H1 (cell line): ENCODE measurements at regions not wholly inside any gene's neighbourhood (a gene's known extent, or its start where the extent isn't known, plus 50 kb on each side); places are given as distances from the start of the nearest gene placed in this dataset.

Experiments used
- CTCF ChIA-PET: fragments of 300-600 bp; sonication (Branson Sonifier 250); formaldehyde crosslinking; loops from one replicate; lab custom pipeline; 2021; ENCODE audit not compliant: partially characterized antibody; lab: Charles Lee
- POLR2A ChIA-PET: fragments of 300-600 bp; sonication (Branson Sonifier 250); formaldehyde crosslinking; loops from one replicate; lab custom pipeline; 2021; ENCODE audit warnings: inconsistent platforms; ENCODE audit not compliant: partially characterized antibody; lab: Charles Lee
- DNase-seq, 2 experiments: peaks; one replicate each; pipeline versions ENCODE4 v3.0.0 to v3.0.0-alpha.2; 2010 to 2022; ENCODE audit warnings: low spot score in 2 of 2, low read depth in 1 of 2, mixed read lengths in 1 of 2
- FAIRE-seq: peaks from 2 replicates; lab custom pipeline; 2011; peaks lifted over from hg19 to GRCh38; lab: Jason Lieb, UNC
- H2AFZ ChIP-seq: 2 replicates; pipeline ENCODE4 v1.8.1; 2012; ENCODE audit warnings: low read length, inconsistent platforms
- H2AK5ac ChIP-seq: 2 replicates; pipeline ENCODE4 v1.6.1; 2013; ENCODE audit warnings: low read depth, low read length
- H2BK120ac ChIP-seq: replicated peaks from 2 replicates; pipeline ENCODE3; 2013; ENCODE audit warnings: low read depth, low read length, inconsistent platforms
- H2BK12ac ChIP-seq: 2 replicates; pipeline ENCODE4 v1.6.1; 2013; ENCODE audit warnings: low read depth, low read length
- H2BK15ac ChIP-seq: 2 replicates; pipeline ENCODE4 v1.6.1; 2013; ENCODE audit warnings: low read length
- H2BK20ac ChIP-seq: 2 replicates; pipeline ENCODE4 v1.6.1; 2013; ENCODE audit warnings: low read length
- H2BK5ac ChIP-seq: 2 replicates; pipeline ENCODE4 v1.6.1; 2013; ENCODE audit warnings: low read depth, low read length
- H3K14ac ChIP-seq: 2 replicates; pipeline ENCODE4 v1.6.1; 2013; ENCODE audit warnings: inconsistent platforms; ENCODE audit not compliant: insufficient read length
- H3K18ac ChIP-seq: 2 replicates; pipeline ENCODE4 v1.6.1; 2013; ENCODE audit warnings: low read length; ENCODE audit errors: extremely low read depth
- H3K23ac ChIP-seq: 2 replicates; pipeline ENCODE4 v1.6.1; 2013; ENCODE audit warnings: inconsistent platforms; ENCODE audit not compliant: insufficient read length
- H3K23me2 ChIP-seq: 2 replicates; pipeline ENCODE4 v1.6.1; 2013; ENCODE audit warnings: low read depth, low read length
- H3K27ac ChIP-seq: 2 replicates; pipeline ENCODE4 v1.6.1; 2011; ENCODE audit warnings: low read depth, low read length, inconsistent platforms
- H3K27me3 ChIP-seq, 4 experiments: replicated peaks in 1 of 4; 1 replicate in 1 of 4; 2 replicates in 3 of 4; pipeline versions ENCODE4 v1.6.1 to v1.8.1; 2011 to 2013; ENCODE audit warnings: low read length in 3 of 4, mild to moderate bottlenecking in 3 of 4, inconsistent platforms in 2 of 4, mixed read lengths in 2 of 4, moderate library complexity in 1 of 4; ENCODE audit not compliant: control insufficient read depth in 3 of 4, insufficient read depth in 3 of 4; ENCODE audit errors: extremely low read depth in 1 of 4
- H3K36me3 ChIP-seq, 4 experiments: 2 replicates each; pipeline versions ENCODE4 v1.6.1 to v1.8.1; 2011 to 2013; ENCODE audit warnings: mild to moderate bottlenecking in 4 of 4, low read length in 3 of 4, moderate library complexity in 2 of 4, control low read depth in 1 of 4, inconsistent platforms in 1 of 4; ENCODE audit not compliant: insufficient read depth in 4 of 4, control insufficient read depth in 2 of 4
- H3K4ac ChIP-seq: replicated peaks from 2 replicates; pipeline ENCODE3; 2013; ENCODE audit warnings: low read length, low read depth, mixed read lengths, inconsistent platforms; ENCODE audit not compliant: insufficient read length
- H3K4me1 ChIP-seq, 4 experiments: replicated peaks in 1 of 4; 1 replicate in 1 of 4; 2 replicates in 3 of 4; pipeline versions ENCODE4 v1.6.1 to v1.8.1; 2011 to 2013; ENCODE audit warnings: low read length in 3 of 4, inconsistent platforms in 2 of 4, mixed read lengths in 1 of 4; ENCODE audit not compliant: insufficient read depth in 4 of 4, control insufficient read depth in 3 of 4
- H3K4me2 ChIP-seq, 2 experiments: 2 replicates each; pipeline versions ENCODE4 v1.6.1 to v1.8.1; 2011 to 2013; ENCODE audit warnings: low read depth in 2 of 2, low read length in 2 of 2, control low read depth in 1 of 2, inconsistent platforms in 1 of 2, mild to moderate bottlenecking in 1 of 2; ENCODE audit not compliant: insufficient read depth in 1 of 2
- H3K4me3 ChIP-seq, 4 experiments: fragments of 200-600, 300-600 bp in 1 of 4; sonication (generic), shearing (Covaris generic), sonication (Bioruptor Twin) in 1 of 4; 2 replicates each; pipeline versions ENCODE4 v1.5.1 to v1.8.1; 2011 to 2016; ENCODE audit warnings: low read length in 4 of 4, low read depth in 3 of 4, control low read depth in 2 of 4, inconsistent platforms in 2 of 4, mild to moderate bottlenecking in 2 of 4, mixed read lengths in 1 of 4, moderate library complexity in 1 of 4; ENCODE audit not compliant: insufficient read depth in 2 of 4; ENCODE audit errors: extremely low read depth in 1 of 4
- H3K56ac ChIP-seq: replicated peaks from 2 replicates; pipeline ENCODE3; 2013; ENCODE audit warnings: low read depth, mild to moderate bottlenecking, mixed read lengths, low read length, inconsistent platforms; ENCODE audit not compliant: insufficient read length
- H3K79me1 ChIP-seq: 2 replicates; pipeline ENCODE4 v1.6.1; 2013; ENCODE audit warnings: low read depth, low read length, control low read depth
- H3K79me2 ChIP-seq, 2 experiments: 2 replicates each; pipeline versions ENCODE4 v1.6.1 to v1.8.1; 2012 to 2013; ENCODE audit warnings: low read length in 2 of 2, mild to moderate bottlenecking in 2 of 2, inconsistent platforms in 1 of 2; ENCODE audit not compliant: insufficient read depth in 2 of 2, control insufficient read depth in 1 of 2
- H3K9ac ChIP-seq, 4 experiments: replicated peaks in 1 of 4; 1 replicate in 1 of 4; 2 replicates in 3 of 4; pipeline versions ENCODE4 v1.6.1 to v1.8.1; 2011 to 2013; ENCODE audit warnings: low read depth in 3 of 4, low read length in 3 of 4, control low read depth in 2 of 4, mild to moderate bottlenecking in 2 of 4, moderate library complexity in 2 of 4, inconsistent platforms in 1 of 4; ENCODE audit errors: extremely low read depth in 1 of 4
- H3K9me3 ChIP-seq, 2 experiments: 2 replicates each; pipeline versions ENCODE4 v1.6.1 to v1.8.1; 2012 to 2013; ENCODE audit warnings: mild to moderate bottlenecking in 2 of 2, moderate library complexity in 2 of 2, control low read depth in 1 of 2, inconsistent platforms in 1 of 2, low read depth in 1 of 2, low read length in 1 of 2, mixed read lengths in 1 of 2; ENCODE audit not compliant: insufficient read depth in 2 of 2
- H4K20me1 ChIP-seq, 2 experiments: replicated peaks in 1 of 2; 2 replicates each; pipeline versions ENCODE3 to v1.8.1; 2011 to 2013; ENCODE audit warnings: inconsistent platforms in 2 of 2, low read length in 2 of 2, mild to moderate bottlenecking in 1 of 2; ENCODE audit not compliant: insufficient read depth in 2 of 2, control insufficient read depth in 1 of 2
- H4K5ac ChIP-seq: 2 replicates; pipeline ENCODE4 v1.6.1; 2013; ENCODE audit warnings: low read length, low read depth, mixed read lengths, inconsistent platforms; ENCODE audit not compliant: insufficient read length
- H4K8ac ChIP-seq: 2 replicates; pipeline ENCODE4 v1.8.0; 2013; ENCODE audit warnings: mild to moderate bottlenecking, moderate library complexity, low read length, inconsistent platforms; ENCODE audit not compliant: insufficient read depth; ENCODE audit errors: extremely low read depth
- H4K91ac ChIP-seq: replicated peaks from 2 replicates; pipeline ENCODE3; 2013; ENCODE audit warnings: low read length, mixed read lengths, inconsistent platforms; ENCODE audit not compliant: insufficient read length
- BACH1 ChIP-seq: IDR thresholded peaks from 2 replicates; pipeline ENCODE4 v1.6.1; 2012; ENCODE audit warnings: low read length, improper control_type of control experiment
- CHD1 ChIP-seq: IDR thresholded peaks from 2 replicates; pipeline ENCODE4 v1.6.1; 2012; ENCODE audit warnings: low read depth, low read length, improper control_type of control experiment
- JUN ChIP-seq: IDR thresholded peaks from 2 replicates; pipeline ENCODE4 v1.6.1; 2011; ENCODE audit warnings: low read depth, mild to moderate bottlenecking, improper control_type of control experiment, low read length
- KDM5A ChIP-seq: fragments of 200-600 bp; IDR thresholded peaks from 2 replicates; pipeline ENCODE4 v1.7.1; 2012; ENCODE audit warnings: mild to moderate bottlenecking, low read length, inconsistent platforms, mixed read lengths
- RNF2 ChIP-seq: fragments of 200-900, 300-1000 bp; sonication (generic); IDR thresholded peaks from 2 replicates; pipeline ENCODE4 v1.7.1; 2016; ENCODE audit warnings: borderline replicate concordance, low read depth, mild to moderate bottlenecking, antibody characterized with exemption, low read length; ENCODE audit not compliant: poor library complexity, severe bottlenecking; ENCODE audit errors: missing control alignments
- RXRA ChIP-seq: IDR thresholded peaks from 2 replicates; pipeline ENCODE4 v1.6.1; 2011; ENCODE audit warnings: low read depth, mild to moderate bottlenecking, low read length, moderate library complexity; ENCODE audit not compliant: insufficient read depth
- SIN3A ChIP-seq, 2 experiments: IDR thresholded peaks in 1 of 2; conservative IDR thresholded peaks in 1 of 2; 2 replicates each; pipeline ENCODE4 v1.6.1; 2011 to 2012; ENCODE audit warnings: low read length in 2 of 2, improper control_type of control experiment in 1 of 2, low read depth in 1 of 2, mild to moderate bottlenecking in 1 of 2
- SIX5 ChIP-seq: IDR thresholded peaks from 2 replicates; pipeline ENCODE4 v1.6.1; 2011; ENCODE audit warnings: mild to moderate bottlenecking, low read depth, low read length
- TAF1 ChIP-seq: IDR thresholded peaks from 2 replicates; pipeline ENCODE4 v1.6.1; 2011; ENCODE audit warnings: mild to moderate bottlenecking, low read depth, low read length
- TAF7 ChIP-seq: optimal IDR thresholded peaks from 2 replicates; pipeline ENCODE3; 2011; ENCODE audit warnings: low read depth, mild to moderate bottlenecking, inconsistent platforms, low read length, moderate library complexity, borderline replicate concordance
- WGBS, 2 experiments: shearing (Covaris generic) in 1 of 2; methylation state at CpG; one replicate each; pipeline versions ENCODE4 v1.1.6 to v1.1.7; 2013 to 2015; ENCODE audit warnings: low lambda C conversion rate in 2 of 2, mixed read lengths in 2 of 2, inconsistent platforms in 1 of 2, low coverage in 1 of 2, missing lambda C conversion rate in 1 of 2; ENCODE audit not compliant: insufficient replicate concordance in 2 of 2, insufficient coverage in 1 of 2, insufficient read length in 1 of 2; ENCODE audit errors: extremely low coverage in 1 of 2, missing lambda C conversion rate in 1 of 2; 5-methylcytosine and 5-hydroxymethylcytosine counted together

GRCh38 chr16:64478252-64478906 lies 643.5 kb downstream of the CDH11 start:
- Histone ChIP-seq H2AFZ (peak overlapping the region; percentile 40; the same call in 1 of the 2 replicates), H3K4me3 (no peak overlapping the region), H3K36me3 (no peaks in the 10 kb centered on the region), H2BK15ac (no peak overlapping the region), H3K4me2 (no peak overlapping the region), H3K9ac (no peak overlapping the region), H2BK20ac (no peak overlapping the region), H3K4me1 (no peaks in the 10 kb centered on the region), H4K8ac (no peak overlapping the region), H3K18ac (no peak overlapping the region), H3K23me2 (no peaks in the 10 kb centered on the region), H3K79me1 (no peaks in the 10 kb centered on the region), H2AK5ac (no peak overlapping the region), H3K23ac (no peak overlapping the region), H4K91ac (no peak overlapping the region), H3K27ac (no peak overlapping the region), H4K20me1 (no peaks in the 10 kb centered on the region), H4K5ac (no peak overlapping the region), H3K14ac (no peak overlapping the region), H3K79me2 (no peaks in the 10 kb centered on the region), H3K56ac (no peak overlapping the region), H2BK12ac (no peak overlapping the region), H3K27me3 (no peaks in the 10 kb centered on the region), H2BK120ac (no peak overlapping the region), H2BK5ac (no peak overlapping the region), H3K4ac (no peak overlapping the region), H3K9me3 (no peaks in the 10 kb centered on the region)
- 84% methylated on average over 5 of the region's 5 CpGs; no CpG with 5 or more reads in 1 of the 2 experiments for whole genome bisulfite sequencing, 2 experiments
- DNase-seq, result no peak
- no peak for FAIRE-seq
- ChIA-PET CTCF (no interaction called here), POLR2A (no interaction called here)
- TF ChIP-seq TAF7, result no peak
- TF ChIP-seq SIX5, result no peak
- no peak for TF ChIP-seq RXRA
- no peak for TF ChIP-seq BACH1
- TF ChIP-seq SIN3A (conservative IDR thresholded peaks at IDR 0.05 in 1 of 2, IDR thresholded peaks at IDR 0.05 in 1 of 2; ENCODE audit: low read depth in 1 of 2, low read length in 2 of 2), result no peak
- TF ChIP-seq CHD1, result no peak
- TF ChIP-seq KDM5A, result no peak
- no peak for TF ChIP-seq RNF2
- no peak for TF ChIP-seq TAF1
- TF ChIP-seq JUN, result no peak
